ENCODE measurements at regions not wholly inside any gene's neighbourhood (a gene's known extent, or its start where the extent isn't known, plus 50 kb on each side); places are given as distances from the start of the nearest gene placed in this dataset.

GRCh38 chr11:33616552-33616951 lies 84.1 kb downstream of the C11orf91 start:
- intact Hi-C loops (cut with micrococcal nuclease): no loop called here
- Mint-ChIP-seq H3K27me3 (ENCODE audit: insufficient read depth, unreplicated experiment) (no peaks in the 10 kb centered on the region), H3K4me1 (ENCODE audit: insufficient read depth, unreplicated experiment) (peaks cover 16% of the 10 kb centered on the region), H3K36me3 (ENCODE audit: insufficient read depth, unreplicated experiment) (no peaks in the 10 kb centered on the region), H3K4me3 (ENCODE audit: unreplicated experiment) (no peak overlapping the region), H3K9me3 (ENCODE audit: unreplicated experiment) (no peaks in the 10 kb centered on the region), H3K27ac (ENCODE audit: low read depth, unreplicated experiment) (no peak overlapping the region)
- POLR2A ChIA-PET: no interaction called here
- CTCF ChIA-PET: interaction anchor here (0.7 kb wide), 1 partner anchor 17 kb away, joined by 3 read pairs; no protein-coding TSS in a partner anchor
- no TSS peak for BruUV-seq (replicated peaks)
- DNase-seq (ENCODE audit: unreplicated experiment): no peak
- no peak for TF ChIP-seq CTCF (IDR thresholded peaks at IDR 0.05; ENCODE audit: unreplicated experiment)

GRCh38 chr11:33615751-33616150 lies 84.9 kb downstream of the C11orf91 start:
- TF ChIP-seq CTCF (IDR thresholded peaks at IDR 0.05; ENCODE audit: unreplicated experiment): no peak
- intact Hi-C loops (cut with micrococcal nuclease): no loop called here
- Mint-ChIP-seq H3K27me3 (ENCODE audit: insufficient read depth, unreplicated experiment) (no peaks in the 10 kb centered on the region), H3K36me3 (ENCODE audit: insufficient read depth, unreplicated experiment) (no peaks in the 10 kb centered on the region), H3K4me1 (ENCODE audit: insufficient read depth, unreplicated experiment) (peaks cover 15% of the 10 kb centered on the region), H3K27ac (ENCODE audit: low read depth, unreplicated experiment) (no peak overlapping the region), H3K9me3 (ENCODE audit: unreplicated experiment) (no peaks in the 10 kb centered on the region), H3K4me3 (ENCODE audit: unreplicated experiment) (no peak overlapping the region)
- CTCF ChIA-PET: interaction anchor here (0.7 kb wide), 1 partner anchor 16 kb away, joined by 3 read pairs; no protein-coding TSS in a partner anchor
- no TSS peak for BruUV-seq (replicated peaks)
- POLR2A ChIA-PET: interaction anchor here (0.9 kb wide), 1 partner anchor 120 kb away, joined by 3 read pairs; no protein-coding TSS in a partner anchor
- DNase-seq (ENCODE audit: unreplicated experiment): no peak

- H3K27ac Mint-ChIP-seq (ENCODE audit: low read depth, unreplicated experiment): no peak overlapping the region
- CTCF ChIA-PET: no interaction called here
- intact Hi-C loops (cut with micrococcal nuclease): no loop called here
- no TSS peak for BruUV-seq (replicated peaks)
- H3K27me3 Mint-ChIP-seq (ENCODE audit: insufficient read depth, unreplicated experiment): no peaks in the 10 kb centered on the region
- H3K4me1 Mint-ChIP-seq (ENCODE audit: insufficient read depth, unreplicated experiment): peaks cover 5% of the 10 kb centered on the region
- H3K4me3 Mint-ChIP-seq (ENCODE audit: unreplicated experiment): no peak overlapping the region
- H3K36me3 Mint-ChIP-seq (ENCODE audit: insufficient read depth, unreplicated experiment): no peaks in the 10 kb centered on the region
- TF ChIP-seq CTCF (IDR thresholded peaks at IDR 0.05; ENCODE audit: unreplicated experiment): no peak
- no peak for DNase-seq (ENCODE audit: unreplicated experiment)
- POLR2A ChIA-PET: interaction anchor here (1.6 kb wide), 1 partner anchor 11 kb away, joined by 4 read pairs; no protein-coding TSS in a partner anchor
- H3K9me3 Mint-ChIP-seq (ENCODE audit: unreplicated experiment): no peaks in the 10 kb centered on the region
Observed at GRCh38 chr11:33613404-33613803, 87.2 kb downstream of the C11orf91 start.

- DNase-seq (ENCODE audit: unreplicated experiment): no peak
- Mint-ChIP-seq H3K27me3 (ENCODE audit: insufficient read depth, unreplicated experiment) (no peaks in the 10 kb centered on the region), H3K27ac (ENCODE audit: low read depth, unreplicated experiment) (no peak overlapping the region), H3K4me3 (ENCODE audit: unreplicated experiment) (no peak overlapping the region), H3K36me3 (ENCODE audit: insufficient read depth, unreplicated experiment) (no peaks in the 10 kb centered on the region), H3K9me3 (ENCODE audit: unreplicated experiment) (no peaks in the 10 kb centered on the region), H3K4me1 (ENCODE audit: insufficient read depth, unreplicated experiment) (no peaks in the 10 kb centered on the region)
- intact Hi-C loops (cut with micrococcal nuclease): no loop called here
- ChIA-PET POLR2A (no interaction called here), CTCF (no interaction called here)
- TF ChIP-seq CTCF (IDR thresholded peaks at IDR 0.05; ENCODE audit: unreplicated experiment): no peak
- no TSS peak for BruUV-seq (replicated peaks)
Observed at GRCh38 chr11:33610903-33611302, 89.7 kb downstream of the C11orf91 start.
